Esophagus mucosa (tissue), 1 donor: ENCODE measurements at regions not wholly inside any gene's neighbourhood (a gene's known extent, or its start where the extent isn't known, plus 50 kb on each side); places are given as distances from the start of the nearest gene placed in this dataset.
"Not testable (repeated sequence)": the region's sequence is repeated elsewhere in the genome, so short reads cannot be mapped to it uniquely, and the experiment has no call there.

ENCODE experiments used
- ATAC-seq: fragments of 200-7000 bp; cut with Tn5 transposase; one replicate; pipeline ENCODE4 v1.9.1; 2020
- donor health status: DM: yes; HTN: yes; CAD: no.

DNA sequence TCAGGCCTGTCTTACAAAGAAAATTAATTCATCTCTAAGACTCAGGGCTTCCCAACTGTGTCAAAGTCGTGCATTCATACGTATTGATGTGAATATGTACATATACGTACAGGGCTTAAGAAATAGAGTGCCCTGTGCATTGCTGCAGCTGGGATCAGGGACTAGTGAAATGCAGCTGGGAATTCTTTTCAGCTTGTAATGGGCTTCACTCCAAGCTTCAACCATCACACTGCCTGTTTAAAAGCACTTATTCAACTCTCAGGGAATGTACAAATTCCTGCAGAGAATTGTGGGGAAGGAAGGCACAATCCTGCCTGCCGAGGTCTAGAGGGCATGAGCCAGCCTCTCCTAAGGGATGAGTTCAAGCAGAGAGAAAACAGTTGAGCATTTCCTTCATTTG lies 59.6 kb upstream of the MAN2A1 start:
- no peak for ATAC-seq

DNA sequence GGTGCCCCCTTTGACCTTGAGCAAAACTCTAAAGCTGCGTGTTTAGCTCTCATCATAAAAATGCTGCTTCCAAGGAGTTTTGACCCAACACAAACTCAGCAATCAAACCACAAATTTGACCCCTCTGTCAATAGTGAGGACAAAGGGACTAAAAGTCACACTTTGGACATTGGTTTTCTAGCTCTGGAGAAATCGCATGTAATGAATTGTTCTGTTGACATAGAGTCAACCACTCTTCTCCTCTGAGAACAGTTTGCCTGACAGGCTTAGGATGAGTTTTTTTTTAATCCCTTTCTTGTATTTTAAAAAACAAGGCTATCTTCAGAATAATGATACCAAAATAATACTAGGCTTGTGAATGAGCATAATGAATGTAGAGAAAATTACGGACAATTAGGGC lies 61.1 kb upstream of the MAN2A1 start:
- no peak for ATAC-seq

DNA sequence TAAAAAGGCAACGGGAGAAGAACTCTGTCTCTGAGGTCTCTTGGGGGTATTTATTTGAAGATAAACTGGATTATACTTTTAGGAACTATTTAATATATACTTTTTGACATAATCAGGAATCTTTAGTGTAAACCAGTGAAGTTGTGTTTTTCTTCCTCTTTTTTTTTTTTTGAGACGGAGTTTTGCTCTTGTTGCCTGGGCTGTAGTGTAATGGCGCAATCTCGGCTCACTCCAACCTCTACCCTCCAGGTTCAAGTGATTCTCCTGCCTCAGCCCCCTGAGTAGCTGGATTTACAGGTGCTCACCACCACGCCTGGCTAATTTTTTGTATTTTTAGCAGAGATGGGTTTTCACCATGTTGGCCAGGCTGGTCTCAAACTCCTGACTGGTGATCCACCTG lies 68.5 kb upstream of the MAN2A1 start:
- ATAC-seq: not testable (repeated sequence)

DNA sequence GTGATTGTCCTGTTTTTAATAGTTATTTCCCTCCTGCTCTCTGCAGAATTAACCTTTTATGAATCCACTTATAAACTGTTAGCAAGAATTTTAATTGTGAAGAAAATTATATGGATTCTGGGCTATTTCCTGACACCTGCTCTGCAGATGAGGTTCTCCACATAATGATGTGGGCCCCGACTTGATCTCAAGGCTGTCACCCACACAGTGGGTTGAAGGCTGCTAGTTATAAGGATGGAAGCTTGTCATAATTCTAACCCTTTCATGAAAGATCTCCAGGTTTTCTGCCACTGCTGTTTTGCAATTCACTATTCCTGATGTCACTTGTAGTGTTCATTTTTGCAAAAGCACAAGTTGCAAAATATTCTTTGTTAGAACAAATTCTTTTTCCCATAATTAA lies 69.1 kb upstream of the MAN2A1 start:
- ATAC-seq: no peak

DNA sequence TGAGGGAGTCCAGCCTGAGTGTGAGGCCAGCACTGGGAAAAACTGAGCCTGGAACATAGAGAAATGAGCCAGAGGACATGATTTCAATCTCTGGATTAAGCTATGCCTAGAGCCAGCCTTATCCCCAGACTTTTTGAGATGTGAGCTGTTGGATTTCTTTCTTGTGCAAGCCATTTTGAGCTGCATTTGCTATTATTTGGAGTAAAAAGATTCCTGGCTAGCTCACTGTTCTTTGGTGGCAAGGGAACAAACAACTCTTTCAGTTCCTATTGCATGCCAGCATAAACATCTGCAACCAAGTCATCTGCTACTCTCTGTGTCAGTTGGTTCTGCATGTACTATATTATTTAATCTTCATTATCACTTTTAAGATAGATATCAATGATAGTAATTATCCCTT lies 70.1 kb upstream of the MAN2A1 start:
- no peak for ATAC-seq

DNA sequence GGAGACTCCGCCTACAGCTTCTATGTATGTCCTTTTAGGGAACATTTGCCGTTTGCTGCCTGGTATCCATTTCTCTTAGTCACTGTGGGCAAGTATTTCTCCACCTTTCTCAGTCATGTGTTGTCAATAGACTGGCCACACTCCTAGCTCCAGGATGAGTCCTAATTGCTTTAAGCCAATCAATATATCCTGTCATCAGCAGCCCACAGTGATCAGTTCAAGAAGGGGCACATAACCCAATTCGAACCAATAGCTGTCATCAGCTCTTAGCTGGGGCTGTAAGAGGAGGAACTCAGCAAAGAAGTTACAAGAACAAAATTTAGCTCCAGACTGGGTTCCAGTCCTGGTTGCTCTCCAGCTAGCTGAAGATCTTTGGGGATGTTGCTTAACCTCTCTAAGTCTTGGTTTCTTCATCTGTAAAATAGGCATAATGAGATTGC lies 70.7 kb upstream of the MAN2A1 start:
- no peak for ATAC-seq

DNA sequence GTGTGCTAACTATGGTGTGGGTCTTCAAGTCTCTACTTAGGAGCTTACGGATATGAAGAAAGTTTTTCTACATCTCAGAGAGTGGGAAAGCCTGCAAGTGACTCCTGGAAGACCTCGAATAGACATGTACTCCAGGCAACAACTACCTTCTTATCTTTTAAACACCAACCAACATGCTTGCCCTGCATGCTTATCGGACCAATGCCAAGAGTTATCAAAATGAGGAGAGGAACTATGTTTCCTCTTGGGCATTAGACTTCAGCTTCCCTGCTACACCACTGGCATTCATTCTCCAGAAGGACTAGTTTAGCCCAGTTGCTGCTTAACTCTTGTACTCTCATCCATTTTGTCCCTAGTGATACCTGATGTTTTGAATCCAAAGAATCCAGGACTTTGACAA lies 74.7 kb upstream of the MAN2A1 start:
- ATAC-seq: no peak

DNA sequence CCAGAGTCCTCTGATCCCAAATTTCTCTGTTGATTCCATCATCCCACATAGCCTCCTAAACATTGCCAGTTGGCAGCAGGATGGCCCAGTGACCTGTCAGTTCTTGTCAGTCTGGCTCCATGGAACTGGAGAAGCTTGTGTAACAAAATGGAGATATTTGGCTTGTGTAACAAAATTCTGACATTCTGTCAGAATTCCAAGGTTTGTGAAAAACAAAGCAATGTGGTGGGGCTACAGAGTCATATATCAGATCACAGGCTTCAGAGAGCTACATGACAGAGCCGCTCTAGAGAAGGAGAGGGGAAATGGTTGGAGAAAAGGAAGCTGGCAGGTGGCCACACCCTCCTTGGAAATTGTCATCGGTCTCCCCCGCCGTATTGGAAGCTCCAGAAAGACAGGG lies 75.4 kb upstream of the MAN2A1 start:
- ATAC-seq: no peak

DNA sequence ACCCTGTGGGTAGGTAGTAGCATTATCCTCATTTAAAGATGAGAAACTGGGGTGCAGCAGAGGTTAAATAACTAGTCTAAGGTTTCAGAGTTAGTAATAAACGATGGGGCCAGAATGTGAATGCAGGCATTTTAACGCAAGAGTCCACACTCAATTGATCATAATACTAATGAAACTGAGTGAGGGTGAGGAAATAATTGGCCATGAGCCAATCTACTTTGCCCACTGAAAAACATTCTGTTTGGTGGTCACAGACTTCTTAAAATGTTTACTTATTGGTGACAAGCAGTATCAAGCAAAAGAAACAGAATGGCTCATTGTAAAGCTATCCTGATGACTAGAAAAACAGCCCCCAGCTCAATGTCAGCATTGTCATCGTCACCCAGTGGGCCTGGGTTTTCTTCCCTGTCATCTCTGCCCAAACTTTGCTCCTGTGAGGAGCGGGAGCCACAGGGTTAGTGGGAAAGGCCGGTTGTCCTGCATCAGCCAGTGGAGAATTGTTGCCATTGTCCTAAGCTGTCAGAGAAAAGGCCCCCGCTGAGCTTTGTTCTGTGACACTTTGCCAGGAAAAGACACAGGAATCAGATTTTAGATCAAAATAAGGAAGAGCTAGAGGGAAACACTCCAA lies 77.3 kb upstream of the MAN2A1 start:
- ATAC-seq: no peak

DNA sequence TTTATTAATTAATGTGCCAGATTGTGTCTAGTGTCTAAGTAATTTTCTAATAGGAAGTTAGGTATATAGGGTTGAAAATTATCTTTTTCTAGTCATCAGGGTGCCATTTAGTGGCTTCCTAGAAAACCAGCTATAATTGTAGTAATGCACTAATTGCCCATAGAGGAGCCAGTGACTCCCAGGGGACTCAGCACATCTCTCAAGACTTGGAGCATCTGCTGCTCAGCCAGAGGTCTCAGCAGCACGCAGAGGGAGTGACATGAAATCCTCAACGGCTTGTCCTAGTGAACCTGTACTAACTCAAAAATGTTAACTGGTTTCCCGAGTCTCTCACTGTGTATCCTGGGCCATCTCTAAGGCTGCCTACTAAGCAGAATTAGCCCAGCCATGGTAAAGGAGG lies 78.2 kb upstream of the MAN2A1 start:
- ATAC-seq: no peak

DNA sequence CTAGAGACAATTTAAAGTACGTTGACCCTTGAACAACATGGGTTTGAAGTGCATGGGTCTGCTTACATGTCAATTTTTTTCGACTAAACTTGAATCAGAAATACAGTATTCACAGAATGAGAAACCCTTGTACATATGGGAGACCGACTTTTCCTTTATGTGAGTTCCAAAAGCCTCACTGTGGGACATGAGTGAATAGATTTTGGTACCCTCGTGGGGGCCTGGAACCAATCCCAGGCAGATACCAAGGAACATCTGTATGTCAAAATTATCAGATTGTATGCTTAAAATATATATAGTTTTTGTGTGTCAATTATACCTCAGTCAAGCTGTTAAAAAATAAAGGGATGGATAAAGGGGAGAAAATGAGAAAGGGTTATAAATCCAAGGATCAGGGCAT lies 78.7 kb upstream of the MAN2A1 start:
- no peak for ATAC-seq

DNA sequence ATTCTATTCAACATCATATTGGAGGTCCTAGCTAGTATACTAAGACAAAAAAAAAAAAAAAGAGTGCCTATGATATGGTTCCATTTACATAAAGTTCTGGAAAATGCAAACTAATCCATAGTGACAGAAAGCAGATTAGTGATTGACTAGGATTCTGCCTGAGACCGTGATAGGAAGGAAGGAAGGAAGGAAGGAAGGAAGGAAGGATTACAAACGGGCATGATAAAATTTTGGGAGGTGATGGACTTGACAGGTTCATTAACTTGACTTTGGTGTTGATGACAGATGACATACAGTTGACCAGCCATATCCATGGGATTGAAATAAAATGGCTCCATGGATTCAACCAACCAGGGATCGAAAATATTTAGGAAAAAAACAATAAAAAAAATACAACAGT lies 79.1 kb upstream of the MAN2A1 start:
- ATAC-seq: no peak

DNA sequence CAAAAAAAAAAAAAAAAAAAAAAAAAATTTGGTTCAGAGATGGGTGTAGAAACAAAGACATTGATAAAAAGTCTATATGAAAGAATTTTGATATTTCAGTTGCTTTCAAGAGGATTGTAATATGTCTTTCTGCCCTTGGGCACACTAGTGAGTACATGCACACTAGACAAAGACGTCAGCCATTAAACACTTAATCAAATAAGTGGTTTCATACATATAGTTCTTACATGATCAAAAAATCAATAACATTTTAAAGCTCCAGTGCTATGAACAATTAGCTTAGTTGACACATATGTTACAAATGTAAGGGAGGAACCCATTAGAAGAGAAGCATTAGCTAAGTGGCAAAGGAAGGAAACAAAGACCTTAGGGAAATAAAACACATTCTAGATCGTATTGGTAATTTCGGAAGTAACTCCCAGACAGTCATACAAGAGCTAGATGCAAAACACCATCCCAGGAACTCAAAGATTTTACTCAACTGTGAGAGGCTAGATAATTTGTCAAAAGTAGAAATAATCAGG lies 84.5 kb upstream of the MAN2A1 start:
- no peak for ATAC-seq

DNA sequence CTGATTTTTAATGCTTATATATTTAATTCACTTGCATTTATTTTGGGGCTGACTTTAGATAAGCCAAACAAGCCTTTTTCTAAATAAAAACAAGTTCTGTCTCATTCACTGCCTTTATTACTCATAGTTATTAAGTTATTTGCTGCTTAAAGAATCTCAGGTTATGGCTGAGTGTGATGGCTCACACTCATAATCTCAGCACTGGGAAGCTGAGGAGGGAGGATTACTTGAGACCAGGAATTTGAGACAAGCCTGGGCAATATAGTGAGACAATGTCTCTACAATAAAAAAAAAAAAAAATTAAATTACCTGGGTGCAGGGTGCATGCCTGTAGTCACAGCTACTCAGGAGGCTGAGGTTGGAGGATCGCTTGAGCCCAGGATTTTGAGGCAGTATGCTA lies 85.0 kb upstream of the MAN2A1 start:
- no peak for ATAC-seq

DNA sequence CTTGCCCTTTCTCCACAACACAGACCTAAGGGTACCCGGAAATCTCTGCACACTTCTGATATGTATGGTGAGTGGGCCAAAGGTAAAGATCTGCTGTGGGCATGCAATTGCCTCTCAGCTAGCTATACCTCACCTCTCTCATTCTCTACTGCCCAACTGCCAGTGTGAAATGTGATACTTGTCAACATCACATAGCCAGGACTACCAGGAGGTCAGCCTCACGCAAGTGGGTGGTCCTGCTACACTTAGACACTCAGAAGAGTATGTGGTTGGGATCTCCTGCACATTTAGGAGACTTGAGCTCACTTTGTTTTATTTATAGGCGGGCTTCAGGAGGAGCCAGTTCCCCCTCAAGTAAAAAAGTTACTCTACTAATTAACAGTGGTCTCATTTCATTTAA lies 88.0 kb upstream of the MAN2A1 start:
- ATAC-seq: no peak

DNA sequence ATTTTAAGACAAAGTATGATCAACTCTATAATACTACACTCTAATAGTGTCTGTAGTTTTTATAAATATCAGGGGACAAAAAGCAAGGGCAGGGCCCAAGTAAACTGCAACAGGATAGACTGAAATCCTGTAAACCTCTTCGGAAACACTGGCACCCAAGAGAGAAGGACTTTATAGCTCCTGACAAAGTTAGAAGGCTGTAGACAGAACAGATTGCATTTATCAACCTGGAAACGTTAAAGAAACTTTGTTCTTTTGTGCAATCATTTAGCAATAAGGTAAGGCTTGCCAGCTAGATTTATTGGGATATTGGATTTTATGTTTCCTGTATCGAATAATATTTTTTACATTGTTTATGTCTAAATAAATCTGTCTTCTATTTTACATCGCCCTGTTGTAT lies 91.8 kb upstream of the MAN2A1 start:
- no peak for ATAC-seq

DNA sequence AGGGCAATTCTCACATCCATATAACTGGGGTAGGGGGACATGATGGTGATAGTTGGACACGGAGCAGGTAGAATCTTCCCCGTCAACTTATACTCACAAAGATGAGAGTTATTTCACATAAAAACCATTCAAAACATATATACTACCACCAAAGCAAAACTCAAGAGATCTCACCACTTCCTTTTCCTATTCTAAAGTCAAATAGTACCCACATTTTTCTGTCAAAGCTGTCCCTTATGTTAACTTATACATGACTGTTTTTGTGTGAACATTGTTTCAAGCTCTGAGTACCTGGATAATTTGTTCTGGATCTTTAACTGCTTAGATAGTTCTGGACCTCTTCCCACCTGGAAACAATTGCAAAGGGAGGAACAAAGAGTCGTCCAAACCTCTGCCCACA lies 95.5 kb upstream of the MAN2A1 start:
- ATAC-seq: no peak

DNA sequence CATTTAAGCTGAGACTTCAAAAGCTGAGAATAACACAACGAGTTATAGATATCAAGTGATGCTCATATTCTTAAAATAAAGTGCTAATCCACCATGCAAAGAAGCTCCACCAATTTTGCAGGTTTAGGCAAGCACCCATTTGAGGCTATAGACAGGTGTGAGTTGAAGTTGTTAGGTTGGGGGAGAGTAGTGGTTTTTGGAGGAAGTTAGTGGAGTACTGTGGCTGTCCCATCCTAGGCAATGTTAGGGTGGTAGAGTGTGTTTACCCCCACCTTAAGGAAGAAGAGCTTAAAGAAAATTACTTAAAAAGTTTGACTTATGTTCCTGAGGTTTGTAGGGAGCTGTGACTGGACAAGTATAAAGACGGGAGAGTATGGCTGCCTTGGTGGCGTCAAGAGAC lies 98.9 kb upstream of the MAN2A1 start:
- no peak for ATAC-seq

DNA sequence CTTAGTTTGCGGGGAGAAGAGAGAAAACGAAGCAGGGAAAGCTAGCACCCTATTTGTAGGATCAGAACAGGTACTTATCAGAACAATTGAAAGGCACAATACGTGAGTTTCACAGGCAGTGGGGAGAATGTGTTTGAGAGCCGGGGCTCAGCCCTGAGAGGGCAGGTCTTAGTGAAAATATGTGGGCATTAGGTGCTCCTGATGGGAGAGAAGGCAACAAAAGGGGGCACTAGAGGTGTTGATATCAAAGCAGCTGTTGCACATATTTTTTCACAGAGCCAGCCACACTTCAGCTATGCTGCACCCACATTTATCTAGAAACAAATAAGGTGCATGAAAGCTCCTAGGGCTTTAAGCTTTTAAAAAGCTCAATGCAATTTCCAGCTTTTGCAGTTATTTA lies 99.7 kb upstream of the MAN2A1 start:
- ATAC-seq: no peak

DNA sequence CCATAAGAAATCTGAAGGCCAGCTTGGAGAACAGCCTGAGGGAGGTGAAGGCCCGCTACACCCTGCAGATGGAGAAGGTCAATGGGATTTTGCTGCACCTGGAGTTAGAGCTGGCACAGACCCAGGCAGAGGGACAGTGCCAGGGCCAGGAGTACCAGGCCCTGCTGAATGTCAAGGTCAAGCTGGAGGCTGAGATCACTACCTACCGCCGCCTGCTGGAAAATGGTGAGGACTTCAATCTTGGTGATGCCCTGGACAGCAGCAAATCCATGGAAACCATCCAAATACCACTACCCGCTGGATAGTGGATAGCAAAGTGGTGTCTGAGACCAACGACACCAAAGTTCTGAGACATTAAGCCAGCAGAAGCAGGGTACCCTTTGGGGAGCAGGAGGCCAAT lies 100.5 kb upstream of the MAN2A1 start:
- no peak for ATAC-seq

DNA sequence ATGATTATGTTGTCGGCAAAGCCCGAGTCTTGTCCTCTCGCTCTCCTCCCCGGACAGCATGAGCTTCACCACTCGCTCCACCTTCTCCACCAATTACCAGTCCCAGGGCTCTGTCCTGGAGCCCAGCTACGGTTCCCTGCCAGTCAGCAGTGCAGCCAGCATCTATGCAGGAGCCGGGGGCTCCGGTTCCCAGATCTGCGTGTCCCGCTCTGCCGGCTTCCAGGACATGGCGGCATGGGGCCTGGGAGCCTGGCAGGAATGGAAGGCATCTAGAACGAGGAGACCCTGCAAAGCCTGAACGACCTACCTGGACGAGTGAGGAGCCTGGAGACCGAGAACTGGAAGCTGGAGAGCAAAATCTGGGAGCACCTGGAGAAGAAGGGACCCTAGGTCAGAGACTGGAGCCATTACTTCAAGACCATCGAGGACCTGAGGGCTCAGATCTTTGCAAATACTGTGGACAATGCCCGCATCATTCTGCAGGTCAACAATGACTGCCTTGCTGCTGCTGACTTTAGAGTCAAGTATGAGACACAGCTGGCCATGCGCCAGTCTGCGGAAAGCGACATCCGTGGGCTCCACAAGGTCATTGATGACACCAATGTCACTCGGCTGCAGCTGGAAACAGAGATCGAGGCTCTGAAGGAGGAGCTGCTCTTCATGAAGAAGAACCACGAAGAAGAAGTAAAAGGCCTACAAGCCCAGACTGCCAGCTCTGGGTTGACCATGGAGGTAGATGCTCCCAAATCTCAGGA lies 101.3 kb upstream of the MAN2A1 start:
- no peak for ATAC-seq

DNA sequence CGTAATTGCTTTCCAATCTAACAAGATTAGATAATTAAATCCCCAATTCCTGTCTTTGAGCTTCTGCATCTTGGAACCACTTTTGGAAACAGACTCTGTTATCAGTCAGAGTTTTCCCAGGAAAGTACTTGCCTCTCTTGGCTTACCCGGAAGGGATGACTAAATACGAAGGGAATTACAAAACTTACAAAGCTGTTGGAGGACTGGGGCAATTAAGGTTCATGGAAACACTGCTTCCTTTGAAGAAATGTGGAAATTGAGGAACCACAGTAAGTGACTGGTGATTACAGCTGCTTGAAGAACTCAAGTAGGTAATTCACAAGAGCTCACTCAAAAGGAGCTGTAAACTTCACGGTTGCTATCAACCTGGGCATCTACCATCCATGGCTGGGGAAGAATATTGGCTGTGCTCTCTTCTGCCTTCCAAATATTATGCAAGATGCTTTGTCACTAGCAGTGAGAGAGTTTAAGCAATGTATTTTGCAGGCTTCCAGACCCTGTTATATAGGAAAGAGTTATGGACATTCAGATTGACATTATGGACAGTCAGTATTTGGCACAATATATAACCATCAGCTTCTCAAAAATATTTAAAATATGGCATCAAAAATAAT lies 104.6 kb upstream of the MAN2A1 start:
- no peak for ATAC-seq

DNA sequence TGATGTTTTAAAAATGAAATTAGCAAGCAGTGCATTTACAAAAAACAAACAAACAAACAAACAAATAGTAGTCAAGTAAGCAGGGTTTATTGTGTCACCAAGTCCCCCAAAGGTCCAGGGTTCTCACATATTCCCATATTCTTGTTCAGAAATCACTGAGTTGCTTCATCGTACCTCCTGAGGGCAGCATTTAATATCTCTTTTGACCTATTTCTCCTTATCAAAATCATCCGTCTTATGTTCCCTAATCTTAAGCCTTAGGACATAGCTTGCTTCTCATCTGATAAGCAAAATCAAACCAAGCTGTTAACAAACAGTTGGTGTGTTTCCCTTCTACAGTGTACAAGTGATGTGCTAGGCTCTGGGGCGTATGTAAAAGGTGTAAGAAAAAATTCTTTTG lies 109.5 kb upstream of the MAN2A1 start:
- ATAC-seq: no peak

DNA sequence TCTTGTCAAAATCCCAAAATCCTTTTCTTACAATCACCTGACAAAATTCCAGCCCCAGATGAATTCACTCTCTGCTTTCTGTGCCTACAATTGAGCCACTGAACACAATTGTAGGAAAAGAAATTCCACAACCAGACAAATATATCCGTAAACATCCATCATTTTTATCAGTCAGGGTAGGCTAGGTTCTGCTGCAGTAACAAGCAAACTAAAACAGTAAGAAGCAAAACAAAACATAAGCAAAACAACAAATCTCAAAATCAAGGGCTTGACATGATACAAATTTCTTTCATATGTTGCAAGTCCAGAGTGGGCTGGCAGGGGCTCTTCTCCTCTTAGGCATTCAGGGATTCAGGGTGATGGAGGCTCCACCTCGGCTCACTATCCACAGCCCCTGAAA lies 114.2 kb upstream of the MAN2A1 start:
- ATAC-seq: no peak
